Heart right ventricle (tissue), 16 donors: ENCODE measurements at regions not wholly inside any gene's neighbourhood (a gene's known extent, or its start where the extent isn't known, plus 50 kb on each side); places are given as distances from the start of the nearest gene placed in this dataset.

ENCODE experiments used
- ATAC-seq, 8 donors: fragments of 200-7000 bp; cut with Tn5 transposase; one replicate each; pipeline ENCODE4 v1.9.1; 2020; ENCODE audit warnings: mild to moderate bottlenecking in 8 of 8, moderate library complexity in 8 of 8, moderate number of reproducible peaks in 1 of 8
- DNase-seq, 2 donors: peaks; one replicate each; pipeline ENCODE4 v3.0.0-alpha.2; 2020
- H3K27ac ChIP-seq, 10 donors: fragments of 200-600 bp; sonication (generic) in 2 of 10; one replicate each; pipeline versions ENCODE4 v1.5.0 to v1.8.0; 2020 to 2022; ENCODE audit warnings: mild to moderate bottlenecking in 3 of 10
- H3K27me3 ChIP-seq, 7 donors: fragments of 200-600 bp; one replicate each; pipeline ENCODE4 v1.8.0; 2021 to 2022; ENCODE audit warnings: mild to moderate bottlenecking in 2 of 7
- H3K36me3 ChIP-seq, 9 donors: fragments of 200-600 bp; sonication (generic) in 1 of 9; one replicate each; pipeline versions ENCODE4 v1.5.0 to v1.8.0; 2020 to 2022; ENCODE audit warnings: mild to moderate bottlenecking in 2 of 9
- H3K4me1 ChIP-seq, 9 donors: fragments of 200-600 bp; sonication (generic) in 1 of 9; one replicate each; pipeline versions ENCODE4 v1.5.0 to v1.8.0; 2020 to 2022; ENCODE audit warnings: mild to moderate bottlenecking in 4 of 9
- H3K4me3 ChIP-seq, 10 donors: fragments of 200-600 bp; sonication (generic) in 2 of 10; one replicate each; pipeline versions ENCODE4 v1.5.0 to v1.8.0; 2020 to 2022; ENCODE audit warnings: mild to moderate bottlenecking in 7 of 10, moderate library complexity in 2 of 10
- H3K9me3 ChIP-seq, 11 donors: fragments of 200-600 bp in 10 of 11; sonication (generic) in 2 of 11; one replicate each; pipeline versions ENCODE4 v1.5.0 to v1.8.0; 2013 to 2022; ENCODE audit warnings: mild to moderate bottlenecking in 2 of 11, control low read depth in 1 of 11, moderate library complexity in 1 of 11
- WGBS, 2 donors: extraction: QIAGEN DNeasy Blood & Tissue Kit; methylation state at CpG; one replicate each; pipeline ENCODE4 v1.1.7; 2013; ENCODE audit warnings: inconsistent platforms in 1 of 2; 5-methylcytosine and 5-hydroxymethylcytosine counted together
- intact Hi-C, 10 donors: fragments of 100-400 bp; cut with DNase I; formaldehyde crosslinking; loops; one replicate each; pipeline versions ENCODE4 v1.11.1 to v1.14.2; 2022
- TF ChIP-seq, protein P1 (sequence below), 9 donors: fragments of 200-600 bp; sonication (generic) in 2 of 9; IDR thresholded peaks; one replicate each; pipeline versions ENCODE4 v1.5.0 to v1.8.0; 2021 to 2022; ENCODE audit warnings: antibody characterized with exemption in 9 of 9, mild to moderate bottlenecking in 5 of 9, moderate library complexity in 1 of 9
- donor health status: Arrhythmogenic right ventricular cardiomyopathy.
- donor health status: ischemic (EF 13 %, LVEDD 7.1; RV severe dilation, severe dysfunction).
- donor health status: healthy with polysubstance abuse.
- donor health status: DM: no; HTN: yes; CAD: no.
- donor health status: DM: no; HTN: no; CAD: no.
- donor health status: ischemic (EF 25% LVEDD 6.9; RV normal size, moderate dysfunction).
- donor health status: ischemic (EF 25% LVEDD 5.7; RV mildly dilated, moderate dysfunction).
- donor health status: healthy.
- donor health status: DM: yes; HTN: yes; CAD: no.
- donor health status: Ischemic cardiomyopathy.
- donor health status: ischemic (EF 35%, LVEDD 5.7; RV mildly dilated, moderate dysfunction).
- donor health status: nonischemic (EF 11% LVEDD 7.7; RV severe dilation, severe dysfunction).
- donor health status: DM: yes; HTN: yes; CAD: no.
- donor health status: PGD.
- donor health status: ischemic (EF 29% LVEDD 5.4; RV normal size, mild dysfunction).
- donor health status: nonischemic (EF 23%, LVEDD 6.1; RV moderate dilation, normal function).

DNA sequence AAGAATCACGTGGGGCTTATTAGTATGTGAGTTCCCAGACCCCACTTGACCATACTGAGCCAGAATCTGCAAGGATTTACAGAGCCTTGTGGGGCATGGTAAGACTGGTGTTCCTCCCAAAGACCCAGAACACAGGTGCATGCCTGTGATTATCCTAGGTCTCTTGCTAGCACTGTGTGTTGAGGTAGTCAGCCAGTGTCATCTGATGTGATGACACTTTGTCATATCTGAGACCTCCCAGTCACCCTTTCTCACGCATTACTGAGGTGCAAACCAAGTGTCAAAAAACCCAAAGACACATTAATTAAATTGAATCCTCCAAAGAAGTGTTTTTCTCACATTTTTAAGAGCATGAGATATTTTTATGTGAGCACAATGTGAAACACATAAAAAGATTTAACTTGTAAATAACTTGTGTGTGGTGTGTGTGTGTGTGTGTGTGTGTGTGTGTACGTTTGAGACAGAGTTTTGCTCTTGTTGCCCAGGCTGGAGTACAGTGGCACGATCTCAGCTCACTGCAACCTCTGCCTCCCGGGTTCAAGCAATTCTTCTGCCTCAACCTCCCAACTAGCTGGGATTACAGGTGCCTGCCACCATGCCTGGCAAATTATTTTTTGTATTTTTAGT is 162.0 kb upstream of the PRPS1L1 start:
- H3K4me1 ChIP-seq, result peaks cover 0 to 11% (median 0%) of the 10 kb centered on the region in 9 donors
- no peaks in the 10 kb centered on the region for H3K36me3 ChIP-seq
- DNase-seq (no peak), ATAC-seq (no peak)
- H3K27ac ChIP-seq, result no peak overlapping the region
- no peak overlapping the region for H3K4me3 ChIP-seq
- peaks cover 0 to 10% (median 0%) of the 10 kb centered on the region in 11 donors for H3K9me3 ChIP-seq
- TF ChIP-seq, protein P1, sequence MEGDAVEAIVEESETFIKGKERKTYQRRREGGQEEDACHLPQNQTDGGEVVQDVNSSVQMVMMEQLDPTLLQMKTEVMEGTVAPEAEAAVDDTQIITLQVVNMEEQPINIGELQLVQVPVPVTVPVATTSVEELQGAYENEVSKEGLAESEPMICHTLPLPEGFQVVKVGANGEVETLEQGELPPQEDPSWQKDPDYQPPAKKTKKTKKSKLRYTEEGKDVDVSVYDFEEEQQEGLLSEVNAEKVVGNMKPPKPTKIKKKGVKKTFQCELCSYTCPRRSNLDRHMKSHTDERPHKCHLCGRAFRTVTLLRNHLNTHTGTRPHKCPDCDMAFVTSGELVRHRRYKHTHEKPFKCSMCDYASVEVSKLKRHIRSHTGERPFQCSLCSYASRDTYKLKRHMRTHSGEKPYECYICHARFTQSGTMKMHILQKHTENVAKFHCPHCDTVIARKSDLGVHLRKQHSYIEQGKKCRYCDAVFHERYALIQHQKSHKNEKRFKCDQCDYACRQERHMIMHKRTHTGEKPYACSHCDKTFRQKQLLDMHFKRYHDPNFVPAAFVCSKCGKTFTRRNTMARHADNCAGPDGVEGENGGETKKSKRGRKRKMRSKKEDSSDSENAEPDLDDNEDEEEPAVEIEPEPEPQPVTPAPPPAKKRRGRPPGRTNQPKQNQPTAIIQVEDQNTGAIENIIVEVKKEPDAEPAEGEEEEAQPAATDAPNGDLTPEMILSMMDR (IDR thresholded peaks at IDR 0.05), result no peak
- intact Hi-C loops, result no loop called here
- WGBS, 2 donors, result 86 to 91% methylated on average over 5 of the region's 5 CpGs
- H3K27me3 ChIP-seq, result no peaks in the 10 kb centered on the region

DNA sequence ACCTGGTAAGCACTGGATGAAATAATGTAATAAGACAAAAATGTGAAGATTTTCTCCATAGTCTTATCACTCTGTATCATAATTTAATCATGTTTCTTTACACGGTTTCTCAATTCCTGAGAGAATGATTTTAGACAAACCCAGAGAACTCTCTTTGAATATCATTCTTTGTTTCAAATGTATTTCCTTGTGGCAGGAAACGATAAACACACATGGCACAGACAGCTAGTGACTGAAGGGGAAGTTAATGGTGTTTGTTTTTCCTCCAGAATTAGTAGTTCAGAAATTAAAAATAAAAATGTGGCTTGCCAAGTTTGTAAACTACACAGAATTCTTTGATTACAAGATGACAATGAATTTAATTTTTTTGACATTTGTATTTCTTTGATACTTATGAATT is 163.7 kb upstream of the PRPS1L1 start:
- H3K9me3 ChIP-seq, result peaks cover 0 to 10% (median 0%) of the 10 kb centered on the region in 11 donors
- H3K27ac ChIP-seq, result no peak overlapping the region
- peaks cover 0 to 17% (median 0%) of the 10 kb centered on the region in 9 donors for H3K4me1 ChIP-seq
- no peaks in the 10 kb centered on the region for H3K36me3 ChIP-seq
- TF ChIP-seq, protein P1 (IDR thresholded peaks at IDR 0.05), result no peak
- intact Hi-C loops, result no loop called here
- no peaks in the 10 kb centered on the region for H3K27me3 ChIP-seq
- ATAC-seq (no peak), DNase-seq (no peak)
- H3K4me3 ChIP-seq, result no peak overlapping the region
- 37 to 44% methylated on average over 2 of the region's 2 CpGs for WGBS, 2 donors

DNA sequence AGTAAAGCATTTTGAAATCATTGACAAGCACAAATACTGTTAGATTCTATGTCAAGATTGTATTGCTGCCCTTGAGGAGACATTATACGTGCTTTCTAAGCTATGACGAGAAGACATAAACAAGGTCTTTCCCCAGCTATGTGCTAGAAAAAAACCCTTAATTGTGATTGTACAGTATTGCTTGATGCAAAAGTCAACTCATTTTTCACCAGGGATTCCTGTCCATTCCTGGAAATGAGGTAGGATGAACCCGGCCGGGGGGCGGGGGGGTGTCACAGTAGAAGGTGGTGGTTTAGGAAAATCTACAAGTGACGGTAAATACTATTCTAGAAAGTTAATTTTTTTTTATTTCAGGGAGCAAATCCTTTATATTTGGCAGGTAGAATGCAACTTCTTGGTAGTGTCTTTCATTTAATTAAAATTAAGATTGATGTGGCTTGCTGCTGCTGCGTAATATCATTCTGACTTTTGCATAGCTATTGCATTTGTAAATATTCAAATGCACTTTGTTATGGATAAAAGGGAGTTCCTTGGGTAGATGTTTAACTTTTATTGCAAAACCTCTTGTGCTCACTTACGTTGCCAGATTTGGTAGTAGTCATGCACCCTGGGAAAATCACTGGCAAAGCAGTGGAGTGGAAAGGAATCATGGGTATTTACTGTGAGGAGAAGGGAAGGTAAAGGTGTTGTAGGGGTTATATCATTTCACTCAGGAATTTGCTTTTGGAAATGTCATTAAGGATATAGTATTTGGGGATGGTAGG is 164.4 kb upstream of the PRPS1L1 start:
- Histone ChIP-seq H3K9me3 (peaks cover 0 to 10% (median 0%) of the 10 kb centered on the region in 11 donors), H3K36me3 (no peaks in the 10 kb centered on the region), H3K27ac (no peak overlapping the region), H3K4me1 (peaks cover 0 to 17% (median 0%) of the 10 kb centered on the region in 9 donors), H3K27me3 (no peaks in the 10 kb centered on the region), H3K4me3 (no peak overlapping the region)
- no peak for DNase-seq
- ATAC-seq, result no peak
- TF ChIP-seq, protein P1 (IDR thresholded peaks at IDR 0.05), result no peak
- intact Hi-C loops, result no loop called here
- WGBS, 2 donors, result 92 to 96% methylated on average over 8 of the region's 8 CpGs

DNA sequence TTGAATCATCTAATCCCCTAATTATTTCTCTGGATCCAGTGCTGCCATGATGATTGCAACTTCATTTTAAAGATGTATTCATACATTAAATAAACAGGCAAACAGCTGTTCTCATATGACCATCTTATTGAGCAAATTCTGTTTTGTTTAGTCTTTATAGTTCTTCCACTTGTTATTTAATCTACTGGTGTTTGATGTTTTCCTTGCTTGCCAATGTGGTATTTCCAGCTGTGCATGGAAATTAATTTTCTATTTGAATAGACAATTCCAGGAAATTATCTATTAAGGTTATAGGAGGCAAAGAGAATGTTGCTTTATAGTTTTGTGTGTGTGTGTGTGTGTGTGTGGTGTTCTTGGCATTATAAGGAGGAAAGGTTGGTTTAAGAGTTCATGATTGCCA is 167.0 kb upstream of the PRPS1L1 start:
- Histone ChIP-seq H3K4me1 (peaks cover 0 to 17% (median 0%) of the 10 kb centered on the region in 9 donors), H3K9me3 (no peaks in the 10 kb centered on the region), H3K36me3 (no peaks in the 10 kb centered on the region), H3K27me3 (no peaks in the 10 kb centered on the region), H3K27ac (peak overlapping the region in 1 of 10 donors; percentile 25), H3K4me3 (no peak overlapping the region)
- DNase-seq, result no peak
- no peak for ATAC-seq
- TF ChIP-seq, protein P1 (IDR thresholded peaks at IDR 0.05), result no peak
- intact Hi-C loops, result no loop called here
